ES-I3 (cell line): ENCODE measurements at regions not wholly inside any gene's neighbourhood (a gene's known extent, or its start where the extent isn't known, plus 50 kb on each side); places are given as distances from the start of the nearest gene placed in this dataset.

Source experiments
- H3K36me3 ChIP-seq: 2 replicates; pipeline ENCODE4 v1.6.1; 2013; ENCODE audit warnings: mild to moderate bottlenecking, low read length, control low read depth, moderate library complexity; ENCODE audit not compliant: insufficient read depth
- H3K4me1 ChIP-seq: 2 replicates; pipeline ENCODE4 v1.6.1; 2013; ENCODE audit warnings: mild to moderate bottlenecking, control low read depth, low read length; ENCODE audit not compliant: insufficient read depth
- H3K9ac ChIP-seq: 2 replicates; pipeline ENCODE4 v1.6.1; 2013; ENCODE audit warnings: low read depth, mild to moderate bottlenecking, low read length, moderate library complexity
- H3K9me3 ChIP-seq: 2 replicates; pipeline ENCODE4 v1.6.1; 2013; ENCODE audit warnings: mild to moderate bottlenecking, low read length, moderate library complexity; ENCODE audit not compliant: control insufficient read depth, insufficient read depth

GRCh38 chr11:120027546-120028180 lies 110.2 kb downstream of the TRIM29 start:
- no peak overlapping the region for H3K9ac ChIP-seq
- no peaks in the 10 kb centered on the region for H3K36me3 ChIP-seq
- H3K9me3 ChIP-seq, result no peaks in the 10 kb centered on the region

GRCh38 chr11:120025606-120026335 lies 112.1 kb downstream of the TRIM29 start:
- Histone ChIP-seq H3K36me3 (no peaks in the 10 kb centered on the region), H3K9ac (no peak overlapping the region), H3K9me3 (no peaks in the 10 kb centered on the region), H3K4me1 (peaks cover 27% of the 10 kb centered on the region)

More at GRCh38 chr11:120027546-120028180, 110.2 kb downstream of the TRIM29 start:
- H3K4me1 ChIP-seq, result peaks cover 26% of the 10 kb centered on the region

GRCh38 chr11:120024586-120024985 lies 113.3 kb downstream of the TRIM29 start:
- Histone ChIP-seq H3K4me1 (peaks cover 27% of the 10 kb centered on the region), H3K9me3 (no peaks in the 10 kb centered on the region), H3K9ac (no peak overlapping the region), H3K36me3 (no peaks in the 10 kb centered on the region)

GRCh38 chr11:120024046-120024445 lies 113.9 kb downstream of the TRIM29 start:
- Histone ChIP-seq H3K9ac (no peak overlapping the region), H3K4me1 (peaks cover 27% of the 10 kb centered on the region), H3K36me3 (no peaks in the 10 kb centered on the region), H3K9me3 (no peaks in the 10 kb centered on the region)

GRCh38 chr11:120023551-120023950 lies 114.4 kb downstream of the TRIM29 start:
- H3K9ac ChIP-seq, result no peak overlapping the region
- H3K4me1 ChIP-seq, result peaks cover 27% of the 10 kb centered on the region
- no peaks in the 10 kb centered on the region for H3K9me3 ChIP-seq
- H3K36me3 ChIP-seq, result no peaks in the 10 kb centered on the region

GRCh38 chr11:120023120-120023519 lies 114.8 kb downstream of the TRIM29 start:
- Histone ChIP-seq H3K4me1 (peaks cover 27% of the 10 kb centered on the region), H3K9ac (no peak overlapping the region), H3K36me3 (no peaks in the 10 kb centered on the region), H3K9me3 (no peaks in the 10 kb centered on the region)

GRCh38 chr11:120022617-120023016 lies 115.3 kb downstream of the TRIM29 start:
- Histone ChIP-seq H3K9ac (no peak overlapping the region), H3K9me3 (no peaks in the 10 kb centered on the region), H3K36me3 (no peaks in the 10 kb centered on the region), H3K4me1 (peaks cover 29% of the 10 kb centered on the region)

GRCh38 chr11:120021978-120022377 lies 115.9 kb downstream of the TRIM29 start:
- H3K36me3 ChIP-seq, result no peaks in the 10 kb centered on the region

GRCh38 chr11:120021391-120021953 lies 116.4 kb downstream of the TRIM29 start:
- Histone ChIP-seq H3K4me1 (peaks cover 34% of the 10 kb centered on the region), H3K36me3 (no peaks in the 10 kb centered on the region), H3K9me3 (no peaks in the 10 kb centered on the region), H3K9ac (no peak overlapping the region)

More at GRCh38 chr11:120021978-120022377, 115.9 kb downstream of the TRIM29 start:
- no peaks in the 10 kb centered on the region for H3K9me3 ChIP-seq
- H3K4me1 ChIP-seq, result peaks cover 34% of the 10 kb centered on the region
- no peak overlapping the region for H3K9ac ChIP-seq

- Histone ChIP-seq H3K9ac (no peak overlapping the region), H3K36me3 (no peaks in the 10 kb centered on the region), H3K4me1 (peaks cover 34% of the 10 kb centered on the region), H3K9me3 (no peaks in the 10 kb centered on the region)
These were observed 116.9 kb downstream of the TRIM29 start for GRCh38 chr11:120020981-120021380.

- Histone ChIP-seq H3K4me1 (peaks cover 34% of the 10 kb centered on the region), H3K36me3 (no peaks in the 10 kb centered on the region), H3K9me3 (no peaks in the 10 kb centered on the region), H3K9ac (no peak overlapping the region)
These were observed 117.4 kb downstream of the TRIM29 start for GRCh38 chr11:120020486-120020885.

GRCh38 chr11:120019191-120019590 lies 118.7 kb downstream of the TRIM29 start:
- H3K9me3 ChIP-seq, result no peaks in the 10 kb centered on the region
- peaks cover 23% of the 10 kb centered on the region for H3K4me1 ChIP-seq
- no peaks in the 10 kb centered on the region for H3K36me3 ChIP-seq
- H3K9ac ChIP-seq, result no peak overlapping the region

- Histone ChIP-seq H3K36me3 (no peaks in the 10 kb centered on the region), H3K9ac (no peak overlapping the region), H3K4me1 (peaks cover 10% of the 10 kb centered on the region), H3K9me3 (no peaks in the 10 kb centered on the region)
These were observed 120.2 kb downstream of the TRIM29 start for GRCh38 chr11:120017582-120018150.

GRCh38 chr11:120013325-120014250 lies 124.3 kb downstream of the TRIM29 start:
- H3K9me3 ChIP-seq, result no peaks in the 10 kb centered on the region
- no peaks in the 10 kb centered on the region for H3K36me3 ChIP-seq
- H3K9ac ChIP-seq, result peak overlapping the region; percentile 5; the same call in 1 of the 2 replicates
- H3K4me1 ChIP-seq, result peaks cover 10% of the 10 kb centered on the region
